ENCODE measurements at regions not wholly inside any gene's neighbourhood (a gene's known extent, or its start where the extent isn't known, plus 50 kb on each side); places are given as distances from the start of the nearest gene placed in this dataset.

- Histone ChIP-seq H3K27ac (replicated peaks in 1 of 4) (no peak overlapping the region), H3K27me3 (no peaks in the 10 kb centered on the region), H3K4me1 (peaks cover 3 to 44% (median 34%) of the 10 kb centered on the region in 4 donors), H3K9me3 (no peaks in the 10 kb centered on the region), H3K4me3 (no peak overlapping the region), H3K36me3 (peaks cover 0 to under 1% (median under 1%) of the 10 kb centered on the region in 4 donors)
- TF ChIP-seq POLR2A (IDR thresholded peaks at IDR 0.05; ENCODE audit: low read depth) = no peak
- 88% methylated on average over 18 of the region's 18 CpGs for WGBS
- no peak for DNase-seq (ENCODE audit: extremely low spot score)
- intact Hi-C loops (cut with DNase I) = loop anchor here (5.0 kb wide), 1 partner anchor 139 kb away; no protein-coding TSS in a partner anchor
These were observed 65.2 kb downstream of the SLC25A47 start for GRCh38 chr14:100388103-100389054.

- intact Hi-C loops (cut with DNase I) = loop anchor here (5.0 kb wide), 1 partner anchor 138 kb away; no protein-coding TSS in a partner anchor
- no peak overlapping the region for H3K27ac ChIP-seq (replicated peaks in 1 of 4)
- TF ChIP-seq POLR2AphosphoS5 (IDR thresholded peaks at IDR 0.05) (no peak), EP300 (IDR thresholded peaks at IDR 0.05) (no peak), POLR2A (IDR thresholded peaks at IDR 0.05; ENCODE audit: low read depth) (no peak), CTCF (IDR thresholded peaks at IDR 0.05) (no peak)
- WGBS = 87% methylated on average over 12 of the region's 12 CpGs
- H3K9me3 ChIP-seq = no peaks in the 10 kb centered on the region
- no peaks in the 10 kb centered on the region for H3K36me3 ChIP-seq
- DNase-seq (ENCODE audit: extremely low spot score) = no peak
- no peaks in the 10 kb centered on the region for H3K27me3 ChIP-seq
- H3K4me3 ChIP-seq = no peak overlapping the region
- H3K4me1 ChIP-seq = peaks cover 0 to 45% (median 35%) of the 10 kb centered on the region in 4 donors
These were observed 66.5 kb downstream of the SLC25A47 start for GRCh38 chr14:100389497-100390104.

GRCh38 chr14:100391173-100391572, 68.0 kb downstream of the SLC25A47 start:
- WGBS = 91% methylated on average over 15 of the region's 15 CpGs
- no peak overlapping the region for H3K4me3 ChIP-seq
- TF ChIP-seq POLR2AphosphoS5 (IDR thresholded peaks at IDR 0.05) = no peak
- no peaks in the 10 kb centered on the region for H3K36me3 ChIP-seq
- no peak overlapping the region for H3K27ac ChIP-seq (replicated peaks in 1 of 4)
- H3K27me3 ChIP-seq = no peaks in the 10 kb centered on the region
- no peaks in the 10 kb centered on the region for H3K9me3 ChIP-seq
- intact Hi-C loops (cut with DNase I) = no loop called here
- H3K4me1 ChIP-seq = peaks cover 0 to 45% (median 35%) of the 10 kb centered on the region in 4 donors
- no peak for DNase-seq (ENCODE audit: extremely low spot score)

- no peaks in the 10 kb centered on the region for H3K27me3 ChIP-seq
- intact Hi-C loops (cut with DNase I) = no loop called here
- no peak for TF ChIP-seq POLR2A (IDR thresholded peaks at IDR 0.05; ENCODE audit: low read depth)
- TF ChIP-seq CTCF (IDR thresholded peaks at IDR 0.05) = no peak
- TF ChIP-seq POLR2AphosphoS5 (IDR thresholded peaks at IDR 0.05) = no peak
- TF ChIP-seq EP300 (IDR thresholded peaks at IDR 0.05) = no peak
- H3K36me3 ChIP-seq = no peaks in the 10 kb centered on the region
- H3K4me1 ChIP-seq = peaks cover 0 to 45% (median 35%) of the 10 kb centered on the region in 4 donors
- no peaks in the 10 kb centered on the region for H3K9me3 ChIP-seq
- no peak overlapping the region for H3K4me3 ChIP-seq
- no peak for DNase-seq (ENCODE audit: extremely low spot score)
- 56% methylated on average over 2 of the region's 2 CpGs for WGBS
- no peak overlapping the region for H3K27ac ChIP-seq (replicated peaks in 1 of 4)
These were observed 68.6 kb downstream of the SLC25A47 start for GRCh38 chr14:100391724-100392123.

GRCh38 chr14:100392356-100392755, 69.2 kb downstream of the SLC25A47 start:
- Histone ChIP-seq H3K4me3 (no peak overlapping the region), H3K9me3 (no peaks in the 10 kb centered on the region), H3K27me3 (no peaks in the 10 kb centered on the region), H3K27ac (replicated peaks in 1 of 4) (no peak overlapping the region), H3K36me3 (no peaks in the 10 kb centered on the region), H3K4me1 (peaks cover 0 to 45% (median 35%) of the 10 kb centered on the region in 4 donors)
- DNase-seq (ENCODE audit: extremely low spot score) = no peak
- intact Hi-C loops (cut with DNase I) = no loop called here
- 81% methylated on average over 11 of the region's 11 CpGs for WGBS
- TF ChIP-seq POLR2A (IDR thresholded peaks at IDR 0.05; ENCODE audit: low read depth) = no peak
- no peak for TF ChIP-seq EP300 (IDR thresholded peaks at IDR 0.05)
- no peak for TF ChIP-seq CTCF (IDR thresholded peaks at IDR 0.05)
- TF ChIP-seq POLR2AphosphoS5 (IDR thresholded peaks at IDR 0.05) = no peak
